ENCODE measurements at regions not wholly inside any gene's neighbourhood (a gene's known extent, or its start where the extent isn't known, plus 50 kb on each side); places are given as distances from the start of the nearest gene placed in this dataset.
"Not testable (repeated sequence)": the region's sequence is repeated elsewhere in the genome, so short reads cannot be mapped to it uniquely, and the experiment has no call there.

DNA sequence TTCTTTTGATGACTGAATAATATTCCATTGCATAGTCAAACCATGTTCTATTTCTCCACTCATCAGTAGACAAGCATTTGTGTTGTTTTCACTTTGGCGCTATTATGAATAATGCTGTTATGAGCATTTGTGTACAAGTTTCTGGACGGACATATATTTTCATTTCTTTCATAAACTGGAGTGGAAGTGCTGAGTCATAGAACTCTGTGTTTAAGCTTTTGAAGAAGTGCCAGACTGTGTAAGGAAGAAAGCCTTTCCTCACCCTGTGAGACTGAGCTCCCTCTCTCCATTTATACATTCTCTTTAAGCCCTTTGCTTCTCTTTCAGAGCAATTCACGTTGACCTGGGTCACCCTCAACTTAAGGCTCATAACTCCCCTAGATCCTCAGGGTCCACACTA, 169.5 kb downstream of the OTOP1 start:
- TF ChIP-seq, protein P1, sequence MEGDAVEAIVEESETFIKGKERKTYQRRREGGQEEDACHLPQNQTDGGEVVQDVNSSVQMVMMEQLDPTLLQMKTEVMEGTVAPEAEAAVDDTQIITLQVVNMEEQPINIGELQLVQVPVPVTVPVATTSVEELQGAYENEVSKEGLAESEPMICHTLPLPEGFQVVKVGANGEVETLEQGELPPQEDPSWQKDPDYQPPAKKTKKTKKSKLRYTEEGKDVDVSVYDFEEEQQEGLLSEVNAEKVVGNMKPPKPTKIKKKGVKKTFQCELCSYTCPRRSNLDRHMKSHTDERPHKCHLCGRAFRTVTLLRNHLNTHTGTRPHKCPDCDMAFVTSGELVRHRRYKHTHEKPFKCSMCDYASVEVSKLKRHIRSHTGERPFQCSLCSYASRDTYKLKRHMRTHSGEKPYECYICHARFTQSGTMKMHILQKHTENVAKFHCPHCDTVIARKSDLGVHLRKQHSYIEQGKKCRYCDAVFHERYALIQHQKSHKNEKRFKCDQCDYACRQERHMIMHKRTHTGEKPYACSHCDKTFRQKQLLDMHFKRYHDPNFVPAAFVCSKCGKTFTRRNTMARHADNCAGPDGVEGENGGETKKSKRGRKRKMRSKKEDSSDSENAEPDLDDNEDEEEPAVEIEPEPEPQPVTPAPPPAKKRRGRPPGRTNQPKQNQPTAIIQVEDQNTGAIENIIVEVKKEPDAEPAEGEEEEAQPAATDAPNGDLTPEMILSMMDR (IDR thresholded peaks at IDR 0.05): not testable (repeated sequence)
- not testable (repeated sequence) for TF ChIP-seq POLR2AphosphoS5 (IDR thresholded peaks at IDR 0.05)

Measured in stomach (tissue), 4 donors.